Kidney capillary endothelial cell (primary cell): ENCODE measurements at regions not wholly inside any gene's neighbourhood (a gene's known extent, or its start where the extent isn't known, plus 50 kb on each side); places are given as distances from the start of the nearest gene placed in this dataset.
"Not testable (repeated sequence)": the region's sequence is repeated elsewhere in the genome, so short reads cannot be mapped to it uniquely, and the experiment has no call there.

ENCODE experiments used
- DNase-seq: peaks from one replicate; pipeline ENCODE4 v3.0.0-alpha.2; 2018; ENCODE audit warnings: low spot score

DNA sequence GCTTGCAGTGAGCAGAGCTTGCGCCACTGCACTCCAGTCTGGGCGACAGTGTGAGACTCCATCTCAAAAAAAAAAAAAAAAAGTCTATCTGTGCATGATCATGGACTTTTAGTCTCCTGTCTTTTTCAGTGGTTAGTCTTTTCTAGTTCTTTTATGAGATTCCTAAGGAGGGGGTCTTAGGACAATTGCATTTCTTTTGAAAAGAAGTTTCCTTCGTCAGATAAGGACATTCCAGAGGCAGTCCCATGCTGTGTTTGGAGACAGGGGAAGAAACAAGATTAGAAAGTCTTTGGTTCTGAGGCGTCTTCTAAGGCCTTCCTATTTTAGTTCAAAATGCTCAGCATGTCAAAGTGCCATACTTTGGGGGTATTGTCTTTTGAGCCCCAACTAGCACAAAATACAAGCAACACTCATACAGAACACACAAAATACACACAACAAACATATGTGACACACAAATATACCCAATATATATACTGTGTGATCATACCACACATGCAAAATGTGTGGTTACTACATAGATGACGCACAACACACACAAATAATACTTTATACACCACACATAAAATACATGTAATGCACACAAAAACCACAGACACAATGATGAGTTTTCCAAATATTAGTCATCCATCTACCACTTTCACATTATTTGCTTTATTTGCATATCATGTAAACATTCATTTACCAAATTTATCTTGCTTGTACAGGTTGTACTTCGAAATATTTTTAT lies 394.5 kb downstream of the SPATA31D1 start:
- no peak for DNase-seq

DNA sequence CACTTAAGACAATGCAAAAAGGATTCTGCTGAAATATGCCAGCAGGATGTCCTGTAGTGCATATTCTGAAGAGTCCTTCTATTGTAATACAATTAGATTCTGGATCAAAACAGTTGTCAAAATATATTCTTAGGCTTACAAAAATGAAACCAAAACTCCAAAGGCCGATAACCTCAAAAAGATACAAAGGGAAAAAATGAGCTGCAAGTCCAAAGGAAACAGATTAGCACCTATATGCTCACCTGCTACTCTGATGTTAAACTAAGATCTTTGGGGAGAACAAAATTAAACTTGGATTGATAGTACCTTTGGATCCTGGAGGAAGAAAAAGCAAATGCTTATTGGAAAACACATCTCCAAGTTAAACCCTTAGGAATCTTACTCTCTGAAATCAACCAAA lies 397.1 kb downstream of the SPATA31D1 start:
- no peak for DNase-seq

DNA sequence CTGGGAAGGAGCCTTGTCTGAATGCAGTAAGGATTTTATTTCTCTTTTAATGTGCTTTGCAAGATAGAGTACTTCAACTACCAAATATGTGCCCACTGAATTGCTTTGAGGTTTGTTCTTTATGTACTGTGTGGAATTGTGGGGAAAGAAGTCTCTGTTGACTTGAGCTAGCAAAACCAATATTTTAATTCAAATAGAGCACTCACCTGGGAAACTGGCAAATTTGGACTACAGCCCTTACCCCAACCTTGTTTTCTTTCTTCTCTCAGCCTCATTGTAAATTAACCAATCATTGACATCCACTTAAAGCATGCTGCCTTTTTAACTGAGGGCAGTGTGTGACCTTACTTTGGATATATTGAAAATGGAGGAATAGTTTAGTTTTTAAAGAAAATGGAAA lies 409.0 kb downstream of the SPATA31D1 start:
- DNase-seq, result no peak

DNA sequence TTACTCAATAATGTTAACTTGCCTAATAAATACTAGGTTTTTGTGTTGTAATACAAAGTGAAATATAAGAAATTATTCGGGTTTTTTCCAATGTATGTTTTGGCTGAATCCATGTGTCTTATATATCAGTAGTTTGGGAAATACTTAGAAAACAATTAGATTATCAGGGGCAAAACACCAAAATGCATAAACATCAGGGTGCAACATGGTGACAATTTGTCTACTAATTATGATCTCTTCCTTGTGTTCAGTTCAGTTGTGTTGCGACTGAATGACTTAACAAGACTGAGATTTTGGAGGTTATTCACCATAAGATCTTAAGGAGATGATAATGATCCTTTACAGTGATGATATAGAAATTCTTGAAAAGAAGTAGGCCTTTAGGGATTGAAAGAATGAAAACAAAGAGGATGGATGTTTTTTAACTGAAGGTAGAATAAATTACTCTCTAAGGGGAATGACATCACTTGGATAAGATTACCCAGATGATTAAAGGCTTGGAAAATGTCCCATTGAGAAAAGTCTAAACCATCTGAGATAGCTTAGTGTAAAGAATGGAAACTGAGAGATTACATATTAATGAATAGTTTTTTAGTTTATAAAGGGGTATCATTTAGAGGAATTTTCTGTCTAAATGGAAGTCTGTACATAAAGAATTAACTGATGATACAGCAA lies 415.8 kb downstream of the SPATA31D1 start:
- DNase-seq, result no peak

GRCh38 chr9:82404881-82405280 lies 416.3 kb downstream of the SPATA31D1 start:
- DNase-seq, result no peak

DNA sequence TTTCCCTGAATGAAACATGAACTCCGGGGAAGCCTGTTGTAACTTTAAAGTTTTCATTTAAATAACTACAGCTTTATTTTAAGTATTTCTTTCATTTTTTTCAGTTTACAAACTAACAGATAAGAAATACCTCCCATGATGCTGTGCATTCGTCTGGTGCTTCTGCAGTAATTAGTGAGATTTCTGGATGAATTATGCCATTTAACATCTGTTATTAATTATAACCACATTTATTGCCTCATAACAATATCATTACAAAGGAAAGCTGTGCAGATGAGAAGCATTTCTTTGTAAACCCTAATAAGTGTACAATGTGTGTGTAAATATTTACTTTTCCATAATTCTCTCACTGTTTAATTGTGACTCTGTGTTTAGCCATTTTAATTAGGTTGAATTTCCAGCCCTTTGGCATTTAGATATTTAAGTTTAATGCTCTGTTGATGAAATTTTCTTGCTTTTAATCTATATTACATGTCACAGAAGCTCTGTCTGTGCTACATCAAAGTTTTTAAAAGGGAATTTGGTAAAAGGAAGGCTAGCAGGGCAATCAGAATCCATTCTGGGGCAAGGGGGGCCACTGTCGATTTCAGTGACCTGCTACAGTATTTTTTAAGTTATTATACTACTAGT lies 418.0 kb downstream of the SPATA31D1 start:
- DNase-seq, result no peak

DNA sequence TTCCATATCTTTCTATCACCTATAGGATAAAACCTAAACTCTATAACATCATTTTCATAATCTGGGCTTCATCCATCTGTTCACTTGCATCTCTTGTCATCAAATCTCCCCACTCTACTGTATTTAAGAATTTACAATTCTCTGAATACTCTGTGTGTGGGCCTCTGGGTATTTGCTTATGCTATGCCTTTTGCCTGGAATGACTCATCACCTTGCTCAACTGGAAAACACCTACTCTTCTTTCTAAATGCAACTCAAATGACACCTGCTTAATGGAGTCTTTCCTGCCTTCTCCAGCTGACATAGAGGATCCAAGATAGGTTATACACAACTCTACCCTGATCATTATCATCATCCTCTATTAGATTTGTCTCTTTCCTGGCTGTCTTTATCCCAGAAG lies 421.7 kb downstream of the SPATA31D1 start:
- DNase-seq, result no peak

GRCh38 chr9:82410866-82411265 lies 422.3 kb downstream of the SPATA31D1 start:
- no peak for DNase-seq

GRCh38 chr9:82412586-82413305 lies 424.2 kb downstream of the SPATA31D1 start:
- no peak for DNase-seq

DNA sequence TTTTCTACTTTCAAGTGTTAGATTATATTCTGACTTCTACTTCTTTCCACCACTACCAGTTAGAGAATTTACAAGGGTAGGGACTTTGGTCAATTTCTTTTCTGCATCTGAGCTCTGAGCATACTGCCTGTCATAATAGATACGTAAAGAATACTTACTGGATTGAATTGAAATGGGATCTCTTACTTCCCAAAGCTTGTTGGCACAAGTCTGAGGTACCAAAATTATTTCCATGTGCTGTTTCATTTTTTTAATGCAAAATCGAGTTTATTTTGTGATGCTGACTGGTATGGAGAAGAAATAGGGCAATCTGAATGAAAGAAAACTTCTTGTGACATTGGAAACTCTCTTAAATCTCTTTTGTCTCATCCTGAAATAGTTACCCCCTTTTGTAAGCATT lies 428.9 kb downstream of the SPATA31D1 start:
- DNase-seq, result no peak

- DNase-seq, result no peak
These were observed 429.8 kb downstream of the SPATA31D1 start for GRCh38 chr9:82418334-82418733.

GRCh38 chr9:82419696-82420486 lies 431.3 kb downstream of the SPATA31D1 start:
- no peak for DNase-seq

DNA sequence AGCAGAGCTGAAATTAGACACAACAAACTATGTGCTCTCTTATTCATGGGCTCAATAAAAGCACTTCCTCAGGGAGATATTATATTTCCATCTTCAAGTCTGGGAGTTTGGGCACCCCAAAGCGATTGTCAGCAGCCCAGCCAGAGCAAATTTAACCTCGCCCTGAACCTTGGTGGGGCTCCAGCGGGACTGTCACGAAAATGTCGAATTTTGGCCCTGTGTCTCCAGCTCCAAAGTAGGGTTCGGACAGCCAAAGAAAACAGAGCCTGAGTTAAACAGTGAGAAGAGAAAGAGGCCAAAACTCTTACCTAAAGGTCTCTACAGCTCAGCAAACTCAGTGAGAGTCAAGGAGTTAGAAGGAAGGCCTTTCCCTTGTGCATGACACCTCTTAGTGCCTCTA lies 432.9 kb downstream of the SPATA31D1 start:
- DNase-seq, result no peak

- DNase-seq, result no peak
These were observed 435.1 kb downstream of the SPATA31D1 start for GRCh38 chr9:82423700-82424099.

GRCh38 chr9:82424599-82425120 lies 436.1 kb downstream of the SPATA31D1 start:
- no peak for DNase-seq

DNA sequence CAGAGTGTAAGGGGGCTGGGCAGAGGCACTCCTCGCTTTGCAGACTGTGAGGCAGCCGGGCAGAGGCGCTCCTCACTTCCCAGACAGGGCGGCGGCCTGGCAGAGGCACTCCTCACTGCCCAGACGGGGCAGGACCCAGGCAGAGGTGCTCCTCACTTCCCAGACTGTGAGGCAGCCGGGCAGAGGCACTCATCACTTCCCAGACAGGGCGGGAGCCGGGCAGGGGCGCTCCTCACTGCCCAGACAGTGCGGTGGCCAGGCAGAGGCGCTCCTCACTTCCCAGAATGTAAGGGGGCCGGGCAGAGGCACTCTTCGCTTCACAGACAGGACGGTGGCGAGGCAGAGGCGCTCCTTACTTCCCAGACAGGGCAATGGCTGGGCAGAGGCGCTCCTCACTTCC lies 442.5 kb downstream of the SPATA31D1 start:
- no peak for DNase-seq

DNA sequence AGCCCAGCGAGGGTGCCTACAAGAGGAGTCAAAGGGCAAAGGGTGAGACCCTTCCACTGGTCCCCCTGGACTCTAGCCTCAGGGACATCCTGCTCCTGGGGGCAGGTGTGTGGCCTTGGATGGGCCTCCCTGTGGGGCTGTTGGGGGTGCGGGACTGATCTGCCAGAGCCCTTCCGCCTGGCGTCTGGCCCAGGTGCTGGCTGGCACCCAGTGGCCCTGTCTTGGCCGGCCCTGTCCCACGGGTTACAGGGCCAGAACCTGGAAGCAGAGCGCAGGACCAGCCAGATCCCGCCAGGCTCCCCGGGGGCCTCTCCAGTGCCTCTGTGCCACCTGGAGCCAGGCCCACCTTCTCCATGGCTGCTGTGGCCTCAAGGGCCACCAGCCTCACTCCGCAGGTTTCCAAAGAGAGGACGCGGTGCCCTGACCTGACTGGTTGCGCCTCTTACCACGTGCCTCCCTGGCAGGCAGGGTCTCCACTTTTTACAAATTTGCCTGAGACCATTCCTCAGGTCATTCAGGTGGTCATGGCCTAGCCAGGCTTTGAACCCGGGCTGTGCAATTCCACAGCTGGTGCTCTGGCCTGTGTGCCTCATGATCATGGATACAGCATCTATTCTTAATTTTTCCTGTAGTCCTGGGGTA lies 444.8 kb downstream of the SPATA31D1 start:
- not testable (repeated sequence) for DNase-seq

DNA sequence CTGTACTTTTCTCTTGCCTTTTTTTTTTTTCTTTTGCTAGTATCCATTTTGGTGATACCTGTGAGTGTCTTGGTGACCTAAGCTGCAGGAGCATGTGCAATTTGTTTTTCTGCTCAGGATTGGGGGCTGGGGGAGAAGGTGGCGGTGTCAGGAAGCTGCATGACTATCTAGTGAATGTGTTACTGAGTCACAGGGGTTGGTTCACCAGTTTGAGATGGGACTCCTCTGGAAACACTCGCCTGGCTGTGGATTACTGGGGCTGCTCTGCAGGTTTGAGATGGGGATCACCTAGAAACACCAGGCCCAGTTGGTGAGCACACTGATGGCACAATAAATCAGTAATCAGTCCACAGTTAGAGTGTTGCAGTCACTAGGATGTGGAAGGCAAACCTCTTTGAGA lies 447.9 kb downstream of the SPATA31D1 start:
- no peak for DNase-seq

DNA sequence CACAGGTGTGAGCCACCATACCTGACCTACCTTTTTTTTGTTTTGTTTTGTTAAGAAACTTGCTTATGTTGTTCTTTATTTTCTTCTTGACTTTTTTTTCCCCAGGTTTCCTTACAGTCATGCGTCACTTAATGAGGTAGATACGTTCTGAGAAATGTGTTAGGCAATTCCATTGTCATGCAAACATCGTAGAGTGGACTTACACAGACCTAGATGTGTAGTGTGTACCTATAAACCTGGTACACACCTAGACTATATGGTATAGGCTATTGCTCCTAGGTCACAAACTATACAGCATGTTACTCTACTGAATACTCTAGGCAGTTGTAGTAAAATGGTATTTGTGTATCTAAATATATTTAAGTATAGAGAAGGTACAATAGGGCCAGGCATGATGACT lies 448.6 kb downstream of the SPATA31D1 start:
- not testable (repeated sequence) for DNase-seq

GRCh38 chr9:82438581-82438980 lies 450.0 kb downstream of the SPATA31D1 start:
- no peak for DNase-seq

DNA sequence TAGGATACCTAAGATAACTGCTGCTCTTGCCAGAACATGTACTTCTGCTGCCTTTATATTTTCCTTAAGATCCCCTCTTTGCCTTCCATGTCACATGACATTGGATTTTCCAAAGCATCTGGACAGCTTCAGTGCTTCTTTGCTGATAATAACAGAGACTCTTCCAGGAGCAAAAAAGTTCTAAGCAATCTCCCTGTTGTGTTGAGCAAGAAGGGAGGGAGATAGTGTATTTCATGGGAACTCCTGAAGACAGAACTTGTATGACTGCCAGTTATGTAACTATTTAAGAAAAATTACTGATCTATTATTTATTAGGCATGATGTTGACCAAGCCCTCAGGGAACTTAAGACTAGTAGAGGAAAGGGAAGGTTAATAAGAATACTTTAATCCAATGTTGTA lies 454.7 kb downstream of the SPATA31D1 start:
- no peak for DNase-seq
